Nephron progenitor cell (in vitro differentiated cells): ENCODE measurements at regions not wholly inside any gene's neighbourhood (a gene's known extent, or its start where the extent isn't known, plus 50 kb on each side); places are given as distances from the start of the nearest gene placed in this dataset.

ENCODE experiments used
- DNase-seq: peaks from one replicate; pipeline ENCODE4 v3.0.0; 2021
- H3K27ac Mint-ChIP-seq: 2 replicates; pipeline ENCODE4 v1.8.0; 2021; ENCODE audit warnings: mild to moderate bottlenecking, moderate library complexity, mixed read lengths
- H3K27me3 Mint-ChIP-seq: 2 replicates; pipeline ENCODE4 v1.8.0; 2021; ENCODE audit warnings: mild to moderate bottlenecking, low read depth, mixed read lengths; ENCODE audit not compliant: poor library complexity
- H3K36me3 Mint-ChIP-seq: 2 replicates; pipeline ENCODE4 v1.8.0; 2021; ENCODE audit warnings: low read depth, mixed read lengths
- H3K4me1 Mint-ChIP-seq: 2 replicates; pipeline ENCODE4 v1.8.0; 2021; ENCODE audit warnings: mixed read lengths
- H3K4me3 Mint-ChIP-seq: 2 replicates; pipeline ENCODE4 v1.8.0; 2021; ENCODE audit warnings: mild to moderate bottlenecking, moderate library complexity, mixed read lengths
- H3K9me3 Mint-ChIP-seq: 2 replicates; pipeline ENCODE4 v1.8.0; 2021; ENCODE audit warnings: mild to moderate bottlenecking, moderate library complexity, mixed read lengths
- TF ChIP-seq, protein P1 (sequence below): fragments of 200-600 bp; sonication (generic); IDR thresholded peaks from 2 replicates; pipeline ENCODE4 v1.5.0; 2021; ENCODE audit warnings: antibody characterized with exemption

GRCh38 chr17:79433379-79433778 lies 177.5 kb downstream of the RBFOX3 start:
- peaks cover 31% of the 10 kb centered on the region for H3K4me1 Mint-ChIP-seq

DNA sequence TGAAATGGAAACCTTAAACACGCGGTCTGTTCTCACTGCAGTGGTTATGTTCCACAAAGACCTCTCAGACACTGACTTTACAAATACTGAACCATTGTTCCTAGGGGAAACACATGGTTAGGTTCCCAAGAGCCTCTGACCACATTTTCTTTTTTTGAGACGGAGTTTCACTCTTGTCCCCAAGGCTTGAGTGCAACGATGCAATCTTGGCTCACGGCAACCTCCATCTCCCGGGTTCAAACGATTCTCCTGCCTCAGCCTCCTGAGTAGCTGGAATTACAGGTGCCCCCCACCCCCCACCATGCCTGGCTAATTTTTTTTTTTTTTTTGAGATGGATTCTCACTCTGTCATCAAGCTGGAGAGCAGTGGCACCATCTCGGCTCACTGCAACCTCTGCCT lies 179.7 kb downstream of the RBFOX3 start:
- Mint-ChIP-seq H3K4me1 (peaks cover 25% of the 10 kb centered on the region), H3K27me3 (peaks cover 49% of the 10 kb centered on the region), H3K36me3 (no peaks in the 10 kb centered on the region), H3K27ac (no peak overlapping the region), H3K9me3 (peaks cover 3% of the 10 kb centered on the region), H3K4me3 (no peak overlapping the region)
- no peak for DNase-seq
- TF ChIP-seq, protein P1, sequence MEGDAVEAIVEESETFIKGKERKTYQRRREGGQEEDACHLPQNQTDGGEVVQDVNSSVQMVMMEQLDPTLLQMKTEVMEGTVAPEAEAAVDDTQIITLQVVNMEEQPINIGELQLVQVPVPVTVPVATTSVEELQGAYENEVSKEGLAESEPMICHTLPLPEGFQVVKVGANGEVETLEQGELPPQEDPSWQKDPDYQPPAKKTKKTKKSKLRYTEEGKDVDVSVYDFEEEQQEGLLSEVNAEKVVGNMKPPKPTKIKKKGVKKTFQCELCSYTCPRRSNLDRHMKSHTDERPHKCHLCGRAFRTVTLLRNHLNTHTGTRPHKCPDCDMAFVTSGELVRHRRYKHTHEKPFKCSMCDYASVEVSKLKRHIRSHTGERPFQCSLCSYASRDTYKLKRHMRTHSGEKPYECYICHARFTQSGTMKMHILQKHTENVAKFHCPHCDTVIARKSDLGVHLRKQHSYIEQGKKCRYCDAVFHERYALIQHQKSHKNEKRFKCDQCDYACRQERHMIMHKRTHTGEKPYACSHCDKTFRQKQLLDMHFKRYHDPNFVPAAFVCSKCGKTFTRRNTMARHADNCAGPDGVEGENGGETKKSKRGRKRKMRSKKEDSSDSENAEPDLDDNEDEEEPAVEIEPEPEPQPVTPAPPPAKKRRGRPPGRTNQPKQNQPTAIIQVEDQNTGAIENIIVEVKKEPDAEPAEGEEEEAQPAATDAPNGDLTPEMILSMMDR = no peak

More at GRCh38 chr17:79433379-79433778, 177.5 kb downstream of the RBFOX3 start:
- DNase-seq = no peak
- H3K27ac Mint-ChIP-seq = no peak overlapping the region
- peaks cover 39% of the 10 kb centered on the region for H3K27me3 Mint-ChIP-seq
- TF ChIP-seq, protein P1 = no peak
- no peak overlapping the region for H3K4me3 Mint-ChIP-seq
- no peaks in the 10 kb centered on the region for H3K36me3 Mint-ChIP-seq
- peaks cover 3% of the 10 kb centered on the region for H3K9me3 Mint-ChIP-seq

DNA sequence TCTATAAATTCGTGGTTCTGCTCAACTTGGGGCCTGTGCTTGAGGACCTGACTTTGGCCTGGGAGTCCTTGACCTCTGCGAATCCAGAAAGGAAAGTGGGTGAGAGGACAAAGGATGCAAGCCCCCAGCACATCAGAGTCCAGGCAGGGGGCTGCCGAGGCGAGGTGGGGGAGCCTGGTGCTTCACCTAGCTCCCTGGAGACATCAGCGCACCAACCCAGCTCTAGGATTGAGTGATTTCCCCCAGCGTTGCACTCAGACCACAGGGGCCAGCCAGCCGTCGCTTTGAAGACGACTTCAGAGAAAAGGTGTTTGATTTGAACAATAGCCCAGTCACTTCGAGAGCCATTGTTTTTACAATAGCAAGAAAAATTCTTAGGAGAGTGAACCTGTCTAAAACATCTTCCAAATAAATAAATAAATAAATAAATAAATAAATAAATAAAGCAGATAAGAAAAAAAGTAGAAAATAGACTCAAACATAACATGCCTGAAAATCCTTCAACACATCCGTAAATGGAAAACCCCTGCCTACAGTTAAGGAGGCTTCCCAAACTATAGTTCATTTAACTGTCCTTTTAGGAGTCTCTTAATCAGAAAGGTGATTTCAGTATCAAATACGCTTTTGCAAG lies 180.9 kb downstream of the RBFOX3 start:
- no peak for DNase-seq
- TF ChIP-seq, protein P1 = no peak
- Mint-ChIP-seq H3K27me3 (peaks cover 44% of the 10 kb centered on the region), H3K4me1 (peaks cover 30% of the 10 kb centered on the region), H3K4me3 (no peak overlapping the region), H3K27ac (no peak overlapping the region), H3K36me3 (no peaks in the 10 kb centered on the region), H3K9me3 (peaks cover 3% of the 10 kb centered on the region)

DNA sequence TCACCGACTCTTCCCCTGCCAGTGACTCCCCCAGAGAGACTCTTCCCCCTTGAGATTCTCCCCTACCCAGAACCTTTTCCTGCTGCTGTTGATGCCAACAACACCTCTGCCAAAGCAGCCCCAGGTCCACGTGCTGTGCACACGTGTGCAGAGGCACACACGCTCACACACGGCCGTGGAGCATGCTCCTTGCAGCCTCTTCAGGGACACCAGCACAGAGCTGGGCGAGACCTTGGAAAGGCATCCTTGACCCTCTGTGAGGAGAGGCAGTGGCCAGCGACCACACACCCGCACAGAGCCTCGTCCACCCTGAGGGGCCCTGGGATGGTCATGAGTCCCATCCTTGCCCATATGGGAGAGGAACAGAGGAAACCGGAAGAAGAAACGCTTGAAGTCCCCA lies 181.9 kb downstream of the RBFOX3 start:
- TF ChIP-seq, protein P1 = no peak
- peaks cover 40% of the 10 kb centered on the region for H3K4me1 Mint-ChIP-seq
- peaks cover 3% of the 10 kb centered on the region for H3K9me3 Mint-ChIP-seq
- DNase-seq = no peak
- H3K4me3 Mint-ChIP-seq = no peak overlapping the region
- peaks cover 44% of the 10 kb centered on the region for H3K27me3 Mint-ChIP-seq
- H3K27ac Mint-ChIP-seq = no peak overlapping the region
- H3K36me3 Mint-ChIP-seq = no peaks in the 10 kb centered on the region

GRCh38 chr17:79427621-79428539 lies 183.0 kb downstream of the RBFOX3 start:
- Mint-ChIP-seq H3K4me1 (peaks cover 49% of the 10 kb centered on the region), H3K27me3 (peaks cover 43% of the 10 kb centered on the region), H3K4me3 (no peak overlapping the region), H3K9me3 (no peaks in the 10 kb centered on the region), H3K27ac (no peak overlapping the region), H3K36me3 (no peaks in the 10 kb centered on the region)
- no peak for DNase-seq
- TF ChIP-seq, protein P1 = no peak
